ENCODE measurements at regions not wholly inside any gene's neighbourhood (a gene's known extent, or its start where the extent isn't known, plus 50 kb on each side); places are given as distances from the start of the nearest gene placed in this dataset.
"Not testable (repeated sequence)": the region's sequence is repeated elsewhere in the genome, so short reads cannot be mapped to it uniquely, and the experiment has no call there.

DNA sequence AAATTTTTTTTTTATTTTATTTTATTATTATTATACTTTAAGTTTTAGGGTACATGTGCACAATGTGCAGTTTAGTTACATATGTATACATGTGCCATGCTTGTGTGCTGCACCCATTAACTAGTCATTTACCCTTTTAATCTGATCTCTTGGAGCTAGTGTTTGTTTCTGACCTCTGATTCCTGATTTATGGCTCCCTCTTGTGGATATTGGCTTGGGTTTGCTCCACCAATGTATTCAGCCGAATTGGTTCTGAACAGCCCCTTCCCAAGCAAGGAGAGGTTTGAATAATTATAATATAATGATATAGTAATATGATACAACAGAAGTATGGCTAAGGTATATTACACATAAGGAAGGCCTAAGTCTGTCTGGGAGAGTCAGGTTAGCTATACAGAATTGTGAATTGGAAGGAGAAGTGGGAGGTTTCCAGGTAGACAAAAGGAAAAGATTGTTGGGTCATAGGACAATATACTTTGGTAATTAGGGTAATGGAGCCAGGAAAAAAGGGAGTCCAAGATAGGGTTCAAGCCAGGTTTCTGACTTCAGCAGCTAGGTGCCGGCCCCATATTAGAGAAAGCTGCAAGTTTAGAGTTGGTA lies 53.1 kb upstream of the HMCN1 start:
- no peak for DNase-seq (ENCODE audit: low read depth, low spot score)

DNA sequence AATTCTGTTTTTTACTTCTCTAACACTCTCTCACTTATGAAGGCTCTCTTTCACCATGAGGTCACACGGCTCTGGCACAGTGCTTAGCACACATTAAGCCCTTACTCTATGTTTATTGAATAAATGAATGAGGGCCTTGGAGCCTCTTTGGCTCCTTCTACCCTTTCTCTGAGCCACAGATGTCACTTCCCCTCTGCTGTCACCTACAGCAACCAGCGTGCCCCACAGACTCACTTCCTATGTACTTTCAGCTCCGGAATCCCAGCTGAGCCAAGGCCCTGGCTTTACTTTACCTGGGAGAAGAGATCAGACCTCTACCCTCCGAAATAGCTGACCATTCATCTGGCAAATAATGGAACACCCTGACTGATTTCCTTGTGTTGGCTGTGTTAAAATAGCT lies 53.7 kb upstream of the HMCN1 start:
- no peak overlapping the region for H3K27ac ChIP-seq
- no peak for DNase-seq (ENCODE audit: low read depth, low spot score)

More for the DNA sequence above, 53.1 kb upstream of the HMCN1 start:
- H3K27ac ChIP-seq: no peak overlapping the region

DNA sequence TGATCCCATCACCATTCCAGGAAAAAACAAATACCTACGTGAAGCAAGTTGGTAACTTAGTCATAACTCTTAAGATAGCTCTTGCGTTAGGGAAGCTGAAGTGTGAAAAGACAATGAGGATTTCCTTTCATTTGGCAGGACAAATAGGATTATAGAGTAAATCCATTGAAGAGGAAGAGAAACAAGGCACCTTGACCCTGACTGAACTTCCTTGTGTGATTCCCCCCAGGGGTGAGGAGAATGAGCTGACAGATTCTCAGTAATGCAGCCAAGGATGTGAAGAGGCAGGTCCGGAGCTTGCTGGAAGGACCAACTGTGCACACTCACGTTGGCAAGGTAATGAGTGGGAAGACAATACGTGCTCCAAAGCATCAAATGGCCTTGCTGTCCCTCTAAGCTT lies 55.0 kb upstream of the HMCN1 start:
- no peak overlapping the region for H3K27ac ChIP-seq
- no peak for DNase-seq (ENCODE audit: low read depth, low spot score)

DNA sequence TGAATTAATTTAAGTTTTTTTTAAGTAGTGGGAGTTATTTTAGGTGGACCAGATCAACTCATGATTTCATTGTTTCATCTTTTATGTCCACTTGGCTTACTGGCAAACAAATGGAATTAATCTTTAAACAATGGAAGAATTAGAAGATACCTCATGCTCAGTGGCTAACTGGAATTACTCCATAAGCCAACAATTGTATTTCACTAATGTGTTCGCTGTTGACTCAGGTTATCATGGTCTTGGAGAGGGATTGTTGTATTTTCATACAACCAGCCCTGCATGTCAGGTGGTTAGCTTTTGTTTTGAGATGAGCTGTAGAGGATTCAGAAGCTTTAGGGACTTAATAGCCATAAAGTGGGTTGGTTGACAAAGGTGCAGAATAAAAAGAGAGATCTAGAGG lies 57.2 kb upstream of the HMCN1 start:
- no peak for DNase-seq (ENCODE audit: low read depth, low spot score)

DNA sequence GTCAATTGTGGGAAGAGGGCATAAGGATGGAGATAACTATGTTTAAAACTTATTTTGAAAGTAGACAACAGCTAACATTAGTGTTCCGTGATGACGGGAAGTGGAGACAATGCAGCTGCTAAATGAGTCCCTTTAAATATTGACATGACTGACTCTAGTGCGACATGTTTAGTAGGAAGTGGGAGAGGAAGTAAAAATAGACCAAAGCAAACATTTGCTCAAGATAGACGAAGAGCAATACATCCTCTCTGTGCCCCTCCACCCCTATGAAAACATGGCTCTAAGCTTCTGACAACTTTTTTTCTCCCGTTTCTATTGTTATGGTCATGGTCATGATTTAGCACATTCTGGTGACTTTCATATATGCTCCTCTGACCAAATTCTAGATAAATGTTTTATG lies 60.0 kb upstream of the HMCN1 start:
- no peak overlapping the region for H3K27ac ChIP-seq

More for the DNA sequence above, 57.2 kb upstream of the HMCN1 start:
- H3K27ac ChIP-seq: no peak overlapping the region

DNA sequence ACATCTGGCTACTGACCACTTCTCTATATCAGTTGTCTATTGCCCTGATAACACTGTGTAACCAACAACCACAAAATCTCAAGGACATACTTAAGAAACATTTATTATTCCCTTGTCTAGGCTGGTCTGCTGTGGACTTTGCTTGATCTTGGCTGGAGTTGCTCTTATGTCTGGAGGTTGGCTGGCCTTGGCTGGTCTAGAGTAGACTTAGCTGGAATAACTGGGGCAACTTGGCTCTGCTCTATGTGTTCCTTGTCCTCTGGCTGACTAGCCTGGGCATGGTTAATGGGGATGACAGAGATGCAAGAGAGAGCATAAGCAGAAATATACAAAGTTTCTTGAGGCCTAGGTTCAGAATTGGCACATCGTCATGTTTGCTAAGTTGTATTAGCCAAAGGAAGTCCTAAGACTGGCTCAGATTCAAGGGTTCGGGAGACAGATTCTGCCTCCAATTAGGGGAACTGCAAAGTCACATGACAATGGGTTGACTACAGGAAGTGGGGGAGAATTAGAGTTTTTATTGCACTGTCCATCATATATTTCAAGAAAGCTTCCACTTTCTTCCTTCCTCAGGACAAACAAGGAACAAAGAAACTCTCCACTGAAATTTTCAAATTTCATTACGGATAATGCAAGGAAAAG lies 61.4 kb upstream of the HMCN1 start:
- DNase-seq (ENCODE audit: low read depth, low spot score): no peak
- no peak overlapping the region for H3K27ac ChIP-seq

More for the DNA sequence above, 60.0 kb upstream of the HMCN1 start:
- no peak for DNase-seq (ENCODE audit: low read depth, low spot score)

DNA sequence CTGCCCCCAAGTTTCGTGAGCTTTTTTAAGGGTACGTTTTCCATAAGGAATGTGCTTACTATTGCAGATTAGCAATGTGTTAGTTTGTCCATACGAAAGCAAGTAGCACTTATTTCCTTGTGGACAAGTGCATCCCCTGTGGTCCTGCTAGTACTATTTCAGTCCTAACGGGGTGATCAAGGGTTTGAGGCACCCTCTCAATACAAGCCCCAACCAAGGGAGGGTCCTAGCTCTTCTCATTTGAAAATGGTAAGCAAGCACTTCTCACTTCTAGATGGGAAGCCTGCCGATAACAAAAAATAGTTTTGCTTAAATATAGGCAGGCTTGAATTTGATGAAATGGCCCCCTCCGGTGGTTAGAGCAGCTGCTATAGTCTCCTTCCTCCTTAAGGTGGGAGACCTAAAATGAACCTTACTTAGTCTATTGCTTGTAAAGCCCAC lies 64.0 kb upstream of the HMCN1 start:
- no peak for DNase-seq (ENCODE audit: low read depth, low spot score)
- H3K27ac ChIP-seq: no peak overlapping the region

DNA sequence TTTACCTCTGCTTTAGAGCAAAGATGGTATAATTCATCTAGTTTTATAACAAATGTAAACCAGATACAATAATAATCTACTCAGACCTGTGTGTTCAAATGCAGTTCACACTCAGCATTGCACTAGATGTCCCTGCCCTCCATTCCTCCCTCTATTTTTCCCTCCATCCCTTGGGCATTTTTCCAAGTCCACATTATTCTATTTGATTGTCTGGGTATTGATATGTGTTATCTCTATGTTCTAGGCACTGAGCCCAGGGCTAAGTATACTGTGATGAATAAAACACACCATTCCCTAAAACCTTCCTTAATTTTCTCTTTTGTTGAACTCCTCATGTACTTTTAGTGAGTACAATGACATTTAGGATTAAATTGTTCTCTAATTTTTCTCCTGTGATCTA lies 66.2 kb upstream of the HMCN1 start:
- H3K27ac ChIP-seq: no peak overlapping the region
- DNase-seq (ENCODE audit: low read depth, low spot score): no peak

DNA sequence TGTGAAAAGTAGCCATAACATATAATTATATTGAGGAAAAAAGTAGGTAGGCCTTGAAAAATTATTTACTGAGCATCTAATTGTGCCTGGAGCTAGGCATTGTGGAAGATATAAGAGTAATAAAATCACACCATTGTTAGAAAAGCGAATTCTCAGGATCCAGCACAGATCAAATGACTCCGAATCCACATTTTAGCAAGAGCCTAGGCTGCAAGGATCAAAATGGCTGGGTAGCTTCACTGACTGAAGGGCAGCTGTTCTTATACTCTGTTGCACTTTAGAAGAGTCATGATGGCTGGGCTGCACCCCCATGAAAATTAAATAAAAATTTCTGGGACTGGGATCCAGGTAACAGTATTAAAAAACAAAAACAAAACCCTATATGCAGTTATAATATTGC lies 67.6 kb upstream of the HMCN1 start:
- H3K27ac ChIP-seq: no peak overlapping the region
- DNase-seq (ENCODE audit: low read depth, low spot score): no peak

DNA sequence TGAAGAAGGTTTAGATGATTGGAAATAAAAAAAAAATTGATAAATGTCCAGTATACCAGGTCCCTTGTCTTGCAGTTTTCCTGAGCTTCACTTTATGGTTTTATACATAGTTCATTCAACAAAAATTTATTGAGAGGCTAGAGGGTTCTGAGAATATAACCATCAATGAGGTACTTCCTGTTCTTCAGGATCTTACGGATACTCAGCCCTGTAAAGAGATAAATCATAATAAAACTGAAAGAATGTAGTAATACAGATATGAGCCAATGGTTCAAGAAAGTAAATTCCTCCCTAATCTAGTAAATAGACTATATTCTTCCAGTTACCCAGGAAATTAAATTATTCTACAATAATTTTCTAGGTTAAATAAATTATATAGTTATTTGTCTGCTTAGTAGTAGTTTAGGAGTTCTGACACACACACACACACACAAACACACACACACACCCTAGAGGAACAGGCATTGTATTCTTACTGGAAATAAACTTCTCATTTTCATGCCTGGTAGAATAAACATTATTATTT lies 70.4 kb upstream of the HMCN1 start:
- H3K27ac ChIP-seq: no peak overlapping the region
- no peak for DNase-seq (ENCODE audit: low read depth, low spot score)

DNA sequence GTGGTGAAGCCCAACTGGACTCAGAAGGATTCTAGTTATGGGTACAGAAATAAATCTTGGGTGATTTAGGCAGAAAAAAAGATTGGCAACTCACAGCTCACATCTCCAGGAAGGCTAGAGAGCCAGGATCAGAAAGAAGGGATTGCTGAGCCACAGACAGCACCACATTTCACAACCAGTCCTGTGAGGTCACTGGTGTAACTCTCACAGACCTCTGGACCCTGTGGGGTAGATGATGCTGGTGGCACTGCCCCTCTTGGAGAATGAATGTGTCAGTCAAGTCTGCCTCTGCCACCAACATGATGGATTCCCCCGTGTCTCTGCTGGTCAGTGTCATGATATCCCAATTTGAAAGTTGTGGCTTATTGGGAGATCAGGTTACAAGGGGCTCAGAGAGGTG lies 70.9 kb upstream of the HMCN1 start:
- no peak for DNase-seq (ENCODE audit: low read depth, low spot score)
- no peak overlapping the region for H3K27ac ChIP-seq

DNA sequence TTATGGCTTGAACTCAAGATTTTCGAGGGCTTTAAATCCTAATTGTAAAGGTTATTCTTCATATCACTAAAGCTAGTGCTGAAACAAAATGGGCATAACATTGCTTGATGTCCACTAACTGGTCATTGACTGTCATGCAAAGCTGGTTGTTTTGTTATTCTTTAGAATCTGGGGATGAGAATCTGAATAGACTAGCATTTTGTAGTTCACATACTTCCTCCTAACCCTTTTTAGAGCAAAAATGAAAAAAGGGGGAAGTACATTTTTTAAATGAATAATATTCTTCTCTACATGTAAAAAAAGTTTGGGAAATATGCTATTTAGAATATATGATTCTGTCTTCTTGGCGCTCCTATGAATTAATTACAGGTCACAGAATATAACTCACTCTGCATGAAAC lies 72.2 kb upstream of the HMCN1 start:
- DNase-seq (ENCODE audit: low read depth, low spot score): no peak
- H3K27ac ChIP-seq: no peak overlapping the region

DNA sequence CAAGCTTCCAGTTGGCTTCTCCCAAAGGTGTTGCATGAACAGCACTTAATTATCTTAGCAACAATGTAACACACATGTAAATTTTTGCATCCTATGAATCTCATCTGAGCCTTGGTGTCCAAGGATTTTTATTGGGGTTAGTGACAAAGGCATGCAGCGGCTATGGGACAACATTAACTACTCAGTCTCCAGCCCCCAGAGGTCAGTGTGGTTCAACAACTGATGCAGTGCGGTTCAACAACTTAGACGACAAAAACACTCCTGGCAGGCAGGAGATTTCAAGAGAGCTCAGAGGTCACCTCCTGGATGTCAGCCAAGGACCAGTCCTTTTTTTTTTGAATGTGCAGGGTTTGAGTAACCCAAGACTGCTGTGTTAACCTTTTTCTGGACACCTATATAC lies 77.5 kb upstream of the HMCN1 start:
- no peak overlapping the region for H3K27ac ChIP-seq
- DNase-seq (ENCODE audit: low read depth, low spot score): no peak

DNA sequence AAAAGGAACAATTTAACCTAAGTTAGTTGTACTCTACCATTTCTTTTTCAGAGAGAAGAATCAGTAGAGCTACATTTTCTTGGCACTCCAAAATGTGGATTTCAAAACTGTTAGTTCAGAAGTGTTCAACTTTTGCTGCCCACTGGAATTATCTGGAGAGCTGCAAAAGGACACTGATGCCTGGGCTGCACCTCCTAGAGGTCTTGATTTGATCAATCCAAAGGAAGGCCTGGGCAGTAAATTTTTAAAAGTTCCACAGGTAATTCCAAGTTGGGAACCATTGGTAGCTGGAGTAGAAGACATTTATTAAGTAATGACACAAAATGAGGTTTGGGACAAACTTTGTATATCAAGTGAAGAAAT lies 79.3 kb upstream of the HMCN1 start:
- no peak for DNase-seq (ENCODE audit: low read depth, low spot score)
- no peak overlapping the region for H3K27ac ChIP-seq

DNA sequence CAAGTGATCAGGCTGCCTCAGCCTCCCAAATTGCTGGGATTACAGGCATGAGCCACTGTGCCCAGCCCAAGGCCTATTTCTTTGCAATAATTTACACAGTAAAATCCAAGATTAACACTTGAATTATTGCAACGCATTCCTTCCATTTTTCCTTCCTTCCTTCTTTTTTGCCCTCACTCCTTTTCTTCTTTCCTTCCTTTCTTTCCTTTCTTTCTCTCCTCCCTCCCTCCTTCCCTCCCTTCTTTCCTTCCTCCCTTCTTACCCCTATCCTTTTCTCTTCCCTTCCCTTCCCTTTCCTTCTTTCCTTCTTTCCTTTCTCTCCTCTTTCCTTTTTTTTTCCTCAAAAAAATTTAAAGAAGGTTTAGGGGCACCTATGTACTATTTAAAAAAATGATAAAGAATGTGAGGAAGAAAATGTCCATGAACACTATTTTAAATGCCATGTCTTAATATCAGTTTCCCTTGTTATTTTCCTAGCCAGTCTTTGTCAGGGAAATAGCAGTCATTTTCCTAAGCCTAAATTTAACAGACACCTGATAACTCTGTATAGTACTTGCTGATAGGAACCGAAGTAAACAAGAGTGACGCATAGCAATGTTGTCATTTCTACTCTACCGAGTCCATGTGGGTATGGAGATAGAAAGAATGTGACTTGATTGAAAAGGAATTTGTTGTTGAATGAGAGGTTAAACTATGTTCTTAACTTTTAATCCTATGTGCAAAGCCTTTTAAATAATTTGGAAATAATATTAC lies 79.8 kb upstream of the HMCN1 start:
- no peak for DNase-seq (ENCODE audit: low read depth, low spot score)

DNA sequence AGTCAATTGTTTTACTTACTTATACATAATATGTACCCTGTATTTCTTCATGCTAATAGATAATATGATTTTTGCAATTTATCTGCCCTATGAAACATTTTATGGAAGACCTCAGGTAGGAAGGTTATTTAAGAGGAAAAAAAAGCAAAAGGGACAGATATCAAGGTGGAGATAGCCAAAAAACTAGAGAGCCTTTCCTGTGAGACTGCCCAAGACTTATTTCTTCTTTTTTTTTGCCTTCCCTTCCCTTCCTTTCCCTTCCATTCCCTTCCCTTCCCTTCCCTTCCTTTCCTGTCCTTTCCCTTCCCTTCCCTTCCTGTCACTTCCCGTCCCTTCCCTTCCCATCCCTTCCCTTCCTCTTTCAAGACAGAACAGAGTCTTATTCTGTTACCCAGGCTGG lies 80.6 kb upstream of the HMCN1 start:
- H3K27ac ChIP-seq: no peak overlapping the region
- DNase-seq (ENCODE audit: low read depth, low spot score): no peak

More for the DNA sequence above, 79.8 kb upstream of the HMCN1 start:
- H3K27ac ChIP-seq: no peak overlapping the region

DNA sequence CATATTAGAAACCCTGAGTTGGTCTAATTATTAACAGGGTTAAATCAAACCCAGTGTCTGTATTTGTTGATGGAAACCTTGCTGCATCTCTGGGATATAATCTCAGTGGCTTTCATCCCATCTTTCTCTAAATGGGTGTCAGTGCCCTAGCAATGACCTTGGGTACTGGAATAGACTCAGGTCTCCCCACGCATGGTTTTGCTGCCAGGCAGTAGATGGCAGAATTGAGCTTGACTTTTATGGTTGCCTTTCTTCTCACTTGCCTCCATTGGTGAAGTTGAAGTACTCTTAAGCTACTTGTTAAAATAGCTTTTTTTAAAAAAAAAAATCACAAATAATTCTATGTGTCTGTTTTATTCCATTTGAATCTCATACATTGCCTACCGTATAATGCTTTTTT lies 81.8 kb upstream of the HMCN1 start:
- DNase-seq (ENCODE audit: low read depth, low spot score): no peak
- no peak overlapping the region for H3K27ac ChIP-seq

DNA sequence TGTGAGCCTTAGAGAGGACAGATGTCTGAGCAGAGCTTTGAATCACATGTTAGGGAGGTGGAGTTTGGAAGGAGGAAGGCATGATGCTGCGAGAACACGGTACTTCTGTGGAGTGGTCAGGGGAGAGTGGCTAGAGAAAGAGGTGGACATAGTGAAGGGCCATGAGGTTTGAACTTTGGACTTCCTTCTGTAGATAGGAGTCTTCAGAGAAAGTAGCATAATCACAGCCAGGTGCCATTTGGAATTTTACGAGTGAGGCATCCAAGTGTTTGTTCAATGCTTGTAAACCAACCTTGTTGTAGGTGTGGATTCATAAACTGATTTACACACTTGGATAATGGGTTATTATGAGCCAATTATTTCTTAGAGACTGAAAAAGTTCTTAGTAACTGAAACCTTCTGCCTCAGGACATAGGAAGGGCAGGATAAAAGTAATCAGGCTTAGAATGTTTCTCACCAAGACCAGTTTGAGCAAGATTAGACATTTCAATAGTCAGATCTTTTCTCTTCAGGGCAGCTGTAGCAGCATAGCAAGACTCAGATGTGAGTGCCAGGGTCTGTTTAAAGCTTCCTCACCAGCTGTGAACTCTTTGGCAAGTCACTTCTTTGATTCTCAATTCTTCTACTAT lies 83.5 kb upstream of the HMCN1 start:
- DNase-seq (ENCODE audit: low read depth, low spot score): no peak
- H3K27ac ChIP-seq: peak overlapping the region; percentile 6

DNA sequence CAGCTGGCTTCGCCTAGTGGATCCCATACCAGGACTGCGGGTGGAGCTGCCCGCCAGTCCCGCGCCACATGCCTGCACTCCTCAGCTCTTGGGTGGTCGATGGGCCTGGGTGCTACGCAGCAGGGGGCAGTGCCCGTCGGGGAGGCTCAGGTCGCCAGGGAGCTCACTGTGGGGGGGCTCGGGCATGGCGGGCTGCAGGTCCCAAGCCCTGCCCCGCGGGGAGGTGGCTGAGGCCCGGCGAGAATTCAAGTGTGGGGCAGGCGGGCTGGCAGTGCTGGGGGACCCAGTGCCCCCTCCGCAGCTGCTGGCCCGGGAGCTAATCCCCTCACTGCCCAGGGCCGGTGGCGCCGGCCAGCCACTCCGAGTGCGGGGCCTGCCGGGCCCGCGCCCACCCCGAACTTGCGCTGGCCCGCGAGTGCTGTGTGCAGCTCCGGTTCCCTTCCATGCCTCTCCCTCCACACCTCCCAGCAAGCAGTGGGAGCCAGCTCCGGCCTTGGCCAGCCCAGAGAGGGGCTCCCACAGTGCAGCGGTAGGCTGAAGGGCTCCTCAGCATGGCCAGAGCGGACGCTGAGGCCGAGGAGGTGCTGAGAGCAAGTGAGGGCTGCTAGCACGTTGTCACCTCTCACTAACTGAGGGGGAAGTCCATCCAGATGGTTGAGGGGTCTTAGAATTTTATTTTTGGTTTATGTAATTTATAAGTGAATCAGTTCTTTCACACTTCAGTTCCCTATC lies 85.2 kb upstream of the HMCN1 start:
- DNase-seq (ENCODE audit: low read depth, low spot score): no peak
- no peak overlapping the region for H3K27ac ChIP-seq

DNA sequence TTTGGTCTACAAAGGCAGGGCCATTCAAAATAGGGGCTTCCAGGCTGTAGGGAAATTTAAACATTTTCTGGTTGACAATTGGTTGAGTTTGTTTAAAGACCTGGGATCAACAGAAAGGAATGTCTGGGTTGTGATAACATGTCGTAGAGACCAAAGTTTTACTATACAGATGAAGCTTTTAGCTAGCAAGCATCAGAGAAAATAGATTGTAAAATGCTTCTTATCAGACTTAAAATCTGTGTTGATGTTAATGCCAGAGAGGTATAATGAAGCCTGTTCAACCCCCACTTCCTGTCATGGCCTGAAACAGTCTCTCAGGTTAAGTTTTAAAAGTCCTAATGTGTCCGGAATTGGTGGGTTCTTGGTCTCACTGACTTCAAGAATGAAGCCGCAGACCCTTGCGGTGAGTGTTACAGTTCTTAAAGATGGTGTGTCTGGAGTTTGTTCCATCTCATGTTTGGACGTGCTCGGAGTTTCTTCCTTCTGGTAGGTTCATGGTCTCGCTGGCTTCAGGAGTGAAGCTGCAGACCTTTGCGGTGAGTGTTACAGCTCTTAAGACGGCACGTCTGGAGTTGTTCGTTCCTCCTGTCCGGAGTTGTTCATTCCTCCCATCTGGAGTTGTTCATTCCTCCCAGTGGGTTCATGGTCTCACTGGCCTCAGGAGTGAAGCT lies 86.5 kb upstream of the HMCN1 start:
- not testable (repeated sequence) for DNase-seq (ENCODE audit: low read depth, low spot score)

More for the DNA sequence above, 86.5 kb upstream of the HMCN1 start:
- peak overlapping the region; percentile 82 for H3K27ac ChIP-seq
